ENCODE measurements at regions not wholly inside any gene's neighbourhood (a gene's known extent, or its start where the extent isn't known, plus 50 kb on each side); places are given as distances from the start of the nearest gene placed in this dataset.

GRCh38 chr1:238099871-238100270 lies 209.1 kb upstream of the ZP4 start:
- DNase-seq (ENCODE audit: low read depth in 3 of 3, low spot score in 2 of 3): no peak

GRCh38 chr1:238089615-238090014 lies 198.9 kb upstream of the ZP4 start:
- no peak for DNase-seq (ENCODE audit: low read depth in 3 of 3, low spot score in 2 of 3)

- no peak for DNase-seq (ENCODE audit: low read depth in 3 of 3, low spot score in 2 of 3)
Measured at GRCh38 chr1:238088560-238089290, 198.0 kb upstream of the ZP4 start.

- no peak for DNase-seq (ENCODE audit: low read depth in 3 of 3, low spot score in 2 of 3)
Measured at GRCh38 chr1:238073991-238074390, 183.3 kb upstream of the ZP4 start.

GRCh38 chr1:238071061-238071460 lies 180.3 kb upstream of the ZP4 start:
- DNase-seq (ENCODE audit: low read depth in 3 of 3, low spot score in 2 of 3): no peak

- no peak for DNase-seq (ENCODE audit: low read depth in 3 of 3, low spot score in 2 of 3)
Measured at GRCh38 chr1:238063454-238063853, 172.7 kb upstream of the ZP4 start.

- no peak for DNase-seq (ENCODE audit: low read depth in 3 of 3, low spot score in 2 of 3)
Measured at GRCh38 chr1:238061967-238062613, 171.4 kb upstream of the ZP4 start.

- no peak for DNase-seq (ENCODE audit: low read depth in 3 of 3, low spot score in 2 of 3)
Measured at GRCh38 chr1:238060061-238060460, 169.3 kb upstream of the ZP4 start.

GRCh38 chr1:238052496-238053266 lies 162.0 kb upstream of the ZP4 start:
- no peak for DNase-seq (ENCODE audit: low read depth in 3 of 3, low spot score in 2 of 3)

- DNase-seq (ENCODE audit: low read depth in 3 of 3, low spot score in 2 of 3): no peak
Measured at GRCh38 chr1:238029126-238029525, 138.4 kb upstream of the ZP4 start.

GRCh38 chr1:238027366-238027765 lies 136.6 kb upstream of the ZP4 start:
- DNase-seq (ENCODE audit: low read depth in 3 of 3, low spot score in 2 of 3): no peak

- no peak for DNase-seq (ENCODE audit: low read depth in 3 of 3, low spot score in 2 of 3)
Measured at GRCh38 chr1:238023137-238023536, 132.4 kb upstream of the ZP4 start.

- no peak for DNase-seq (ENCODE audit: low read depth in 3 of 3, low spot score in 2 of 3)
Measured at GRCh38 chr1:238018214-238018613, 127.5 kb upstream of the ZP4 start.

GRCh38 chr1:238006779-238007178 lies 116.1 kb upstream of the ZP4 start:
- DNase-seq (ENCODE audit: low read depth in 3 of 3, low spot score in 2 of 3): no peak

- no peak for DNase-seq (ENCODE audit: low read depth in 3 of 3, low spot score in 2 of 3)
Measured at GRCh38 chr1:238005116-238005515, 114.4 kb upstream of the ZP4 start.

GRCh38 chr1:238001818-238002217 lies 111.1 kb upstream of the ZP4 start:
- DNase-seq (ENCODE audit: low read depth in 3 of 3, low spot score in 2 of 3): no peak

- no peak for DNase-seq (ENCODE audit: low read depth in 3 of 3, low spot score in 2 of 3)
Measured at GRCh38 chr1:237999426-238000052, 108.8 kb upstream of the ZP4 start.

- DNase-seq (ENCODE audit: low read depth in 3 of 3, low spot score in 2 of 3): no peak
Measured at GRCh38 chr1:237998581-237998980, 107.9 kb upstream of the ZP4 start.

- no peak for DNase-seq (ENCODE audit: low read depth in 3 of 3, low spot score in 2 of 3)
Measured at GRCh38 chr1:237983496-237983895, 92.8 kb upstream of the ZP4 start.

GRCh38 chr1:237981223-237981622 lies 90.5 kb upstream of the ZP4 start:
- no peak for DNase-seq (ENCODE audit: low read depth in 3 of 3, low spot score in 2 of 3)

GRCh38 chr1:237976331-237976730 lies 85.6 kb upstream of the ZP4 start:
- no peak for DNase-seq (ENCODE audit: low read depth in 3 of 3, low spot score in 2 of 3)
